Keratinocyte (primary cell): ENCODE measurements at regions not wholly inside any gene's neighbourhood (a gene's known extent, or its start where the extent isn't known, plus 50 kb on each side); places are given as distances from the start of the nearest gene placed in this dataset.

Experiments used
- CTCF ChIP-seq, 3 experiments: IDR thresholded peaks in 1 of 3; conservative IDR thresholded peaks in 1 of 3; optimal IDR thresholded peaks in 1 of 3; 2 replicates in 2 of 3; 3 replicates in 1 of 3; pipeline versions ENCODE3 to v1.5.1; 2011; ENCODE audit warnings: low read length in 3 of 3, mild to moderate bottlenecking in 3 of 3, moderate library complexity in 2 of 3, control low read depth in 1 of 3, inconsistent platforms in 1 of 3; ENCODE audit not compliant: insufficient read depth in 2 of 3; ENCODE audit errors: extremely low read depth in 1 of 3
- EZH2 ChIP-seq: IDR thresholded peaks from one replicate; pipeline ENCODE4 v1.6.1; 2012; ENCODE audit warnings: inconsistent platforms, mild to moderate bottlenecking, low read length, moderate library complexity

GRCh38 chr12:58248599-58248998, 307.2 kb downstream of the ATP23 start:
- TF ChIP-seq CTCF (optimal IDR thresholded peaks at IDR 0.05 in 1 of 3, IDR thresholded peaks at IDR 0.05 in 1 of 3, conservative IDR thresholded peaks at IDR 0.05 in 1 of 3; ENCODE audit: extremely low read depth in 1 of 3, insufficient read depth in 2 of 3, low read length in 3 of 3) (no peak), EZH2 (no peak)
